SH-SY5Y (cell line): ENCODE measurements at regions not wholly inside any gene's neighbourhood (a gene's known extent, or its start where the extent isn't known, plus 50 kb on each side); places are given as distances from the start of the nearest gene placed in this dataset.

Source experiments
- GATA2 ChIP-seq: IDR thresholded peaks from 2 replicates; pipeline ENCODE4 v1.6.1; 2011; ENCODE audit warnings: mild to moderate bottlenecking, low read depth, low read length
- GATA3 ChIP-seq: IDR thresholded peaks from 2 replicates; pipeline ENCODE4 v1.6.1; 2011; ENCODE audit warnings: low read depth, mild to moderate bottlenecking, low read length, moderate library complexity

- TF ChIP-seq GATA2, result no peak
- TF ChIP-seq GATA3, result no peak
Measured at GRCh38 chr2:118431165-118431517, 342.9 kb downstream of the INSIG2 start.

- no peak for TF ChIP-seq GATA2
- no peak for TF ChIP-seq GATA3
Measured at GRCh38 chr2:118430510-118431164, 342.4 kb downstream of the INSIG2 start.

- no peak for TF ChIP-seq GATA2
- TF ChIP-seq GATA3, result no peak
Measured at GRCh38 chr2:118425191-118425590, 336.9 kb downstream of the INSIG2 start.

GRCh38 chr2:118423776-118424175 is 335.5 kb downstream of the INSIG2 start:
- TF ChIP-seq GATA2, result no peak
- no peak for TF ChIP-seq GATA3

- TF ChIP-seq GATA2 (no peak), GATA3 (no peak)
Measured at GRCh38 chr2:118421648-118422047, 333.4 kb downstream of the INSIG2 start.

- TF ChIP-seq GATA2 (no peak), GATA3 (no peak)
Measured at GRCh38 chr2:118417406-118418120, 329.3 kb downstream of the INSIG2 start.

- no peak for TF ChIP-seq GATA2
- TF ChIP-seq GATA3, result no peak
Measured at GRCh38 chr2:118403658-118404451, 315.6 kb downstream of the INSIG2 start.

GRCh38 chr2:118388771-118389170 is 300.5 kb downstream of the INSIG2 start:
- TF ChIP-seq GATA3, result no peak
- no peak for TF ChIP-seq GATA2

- TF ChIP-seq GATA3 (no peak), GATA2 (no peak)
Measured at GRCh38 chr2:118387509-118387908, 299.2 kb downstream of the INSIG2 start.

- no peak for TF ChIP-seq GATA3
- TF ChIP-seq GATA2, result no peak
Measured at GRCh38 chr2:118386641-118387302, 298.5 kb downstream of the INSIG2 start.

- no peak for TF ChIP-seq GATA3
- TF ChIP-seq GATA2, result no peak
Measured at GRCh38 chr2:118380915-118381653, 292.8 kb downstream of the INSIG2 start.

GRCh38 chr2:118375907-118376485 is 287.7 kb downstream of the INSIG2 start:
- TF ChIP-seq GATA2 (no peak), GATA3 (no peak)
